K562 (cell line): ENCODE measurements at regions not wholly inside any gene's neighbourhood (a gene's known extent, or its start where the extent isn't known, plus 50 kb on each side); places are given as distances from the start of the nearest gene placed in this dataset.
A peak's percentile ranks its signal among the peaks of the same experiment; 100 is the strongest.

Experiments
- ARID1B ChIP-seq: fragments of 450-650 bp; IDR thresholded peaks from 2 replicates; pipeline ENCODE4 v1.6.1; 2016; ENCODE audit warnings: antibody characterized with exemption, mild to moderate bottlenecking, inconsistent platforms
- ARID2 ChIP-seq: fragments of 450-650 bp; IDR thresholded peaks from 2 replicates; pipeline ENCODE4 v1.6.1; 2017; ENCODE audit warnings: antibody characterized with exemption, mild to moderate bottlenecking
- CCAR2 ChIP-seq: fragments of 200-400 bp; formaldehyde crosslinking; IDR thresholded peaks from 2 replicates; pipeline ENCODE4 v1.6.1; 2017; ENCODE audit warnings: mild to moderate bottlenecking, low read depth, low read length
- E2F1 ChIP-seq: sonication (generic); formaldehyde crosslinking; IDR thresholded peaks from 2 replicates; pipeline ENCODE4 v1.8.1; 2023; ENCODE audit warnings: mild to moderate bottlenecking, missing genetic modification reagents, moderate library complexity
- ELF2 ChIP-seq: fragments of 250-450 bp; sonication (Bioruptor Pico); IDR thresholded peaks from 2 replicates; pipeline ENCODE4 v1.5.0; 2021; ENCODE audit warnings: mild to moderate bottlenecking
- GATAD2B ChIP-seq: fragments of 450-650 bp; IDR thresholded peaks from 2 replicates; pipeline ENCODE4 v1.6.1; 2017; ENCODE audit warnings: mild to moderate bottlenecking, borderline replicate concordance
- OTX1 ChIP-seq: fragments of 450-650 bp; formaldehyde crosslinking; IDR thresholded peaks from 2 replicates; pipeline ENCODE4 v1.4.0; 2022; ENCODE audit warnings: mild to moderate bottlenecking
- PRDM10 ChIP-seq: fragments of 450-650 bp; IDR thresholded peaks from 2 replicates; pipeline ENCODE4 v1.6.1; 2018; ENCODE audit not compliant: partially characterized antibody
- RBM17 ChIP-seq: fragments of 200-400 bp; formaldehyde crosslinking; IDR thresholded peaks from 2 replicates; pipeline ENCODE4 v1.6.1; 2017; ENCODE audit warnings: low read depth, mild to moderate bottlenecking, low read length, borderline replicate concordance
- RBM25 ChIP-seq: fragments of 200-400 bp; formaldehyde crosslinking; IDR thresholded peaks from 2 replicates; pipeline ENCODE4 v1.6.1; 2018; ENCODE audit warnings: low read length, low read depth, moderate library complexity; ENCODE audit not compliant: severe bottlenecking
- SMAD4 ChIP-seq: fragments of 250-450 bp; sonication (Bioruptor Pico); conservative IDR thresholded peaks from 2 replicates; pipeline ENCODE4 v1.8.0; 2021; ENCODE audit warnings: inconsistent platforms, mild to moderate bottlenecking, moderate library complexity
- TCF7 ChIP-seq: sonication (generic); IDR thresholded peaks from 2 replicates; pipeline ENCODE4 v1.6.1; 2016; ENCODE audit warnings: antibody characterized with exemption, borderline replicate concordance
- TEAD4 ChIP-seq, 2 experiments: sonication (generic) in 1 of 2; formaldehyde crosslinking in 1 of 2; IDR thresholded peaks; 2 replicates each; pipeline versions ENCODE4 v1.6.1 to v1.8.0; 2012 to 2022; ENCODE audit warnings: borderline replicate concordance in 1 of 2, inconsistent platforms in 1 of 2, low read length in 1 of 2, mild to moderate bottlenecking in 1 of 2, missing genetic modification reagents in 1 of 2
- TFAM ChIP-seq: fragments of 250-450 bp; sonication (Bioruptor Pico); conservative IDR thresholded peaks from 2 replicates; pipeline ENCODE4 v1.5.0; 2021; ENCODE audit warnings: mild to moderate bottlenecking, moderate library complexity
- WHSC1 ChIP-seq: IDR thresholded peaks from one replicate; pipeline ENCODE4 v1.6.1; 2012; ENCODE audit warnings: low read length, control low read depth, inconsistent platforms
- ZBTB5 ChIP-seq: fragments of 450-650 bp; IDR thresholded peaks from 2 replicates; pipeline ENCODE4 v1.6.1; 2017; ENCODE audit warnings: antibody characterized with exemption
- ZNF121 ChIP-seq: sonication (generic); formaldehyde crosslinking; conservative IDR thresholded peaks from 2 replicates; pipeline ENCODE4 v1.8.0; 2022; ENCODE audit warnings: missing genetic modification reagents
- ZNF512 ChIP-seq: IDR thresholded peaks from 2 replicates; pipeline ENCODE4 v1.6.1; 2016; ENCODE audit warnings: missing genetic modification characterization, missing compliant biosample characterization
- ZNF75A ChIP-seq: fragments of 450-650 bp; formaldehyde crosslinking; IDR thresholded peaks from 2 replicates; pipeline ENCODE4 v1.4.0; 2020; ENCODE audit warnings: mild to moderate bottlenecking

GRCh38 chr6:27133281-27134227, 113.9 kb upstream of the PRSS16 start (continued):
- TF ChIP-seq TEAD4 (IDR thresholded peaks at IDR 0.05; ENCODE audit: low read length) (peak; percentile 39), TEAD4 (CRISPR knock-in tag; IDR thresholded peaks at IDR 0.05; ENCODE audit: borderline replicate concordance) (no peak), PRDM10 (peak; percentile 20), ZNF75A (CRISPR knock-in tag) (peak; percentile 35; the same call in 1 of the 2 replicates), ZBTB5 (peak; percentile 55; the same call in 1 of the 2 replicates), TFAM (no peak), ZNF512 (tag) (no peak), SMAD4 (peak; percentile 9), RBM17 (no peak), RBM25 (no peak), ELF2 (CRISPR knock-in tag) (0 out of 2 replicates have a peak, but pooled peaks have one; percentile 11), TCF7 (peak; percentile 66; the same call in 1 of the 2 replicates), GATAD2B (0 out of 2 replicates have a peak, but pooled peaks have one; percentile 30), WHSC1 (no peak), E2F1 (CRISPR knock-in tag) (peak; percentile 31), ZNF121 (0 out of 2 replicates have a peak, but pooled peaks have one; percentile 21), OTX1 (CRISPR knock-in tag) (peak; percentile 98), ARID2 (no peak; the same call in 1 of the 2 replicates), ARID1B (no peak), CCAR2 (no peak)
